ENCODE measurements at regions not wholly inside any gene's neighbourhood (a gene's known extent, or its start where the extent isn't known, plus 50 kb on each side); places are given as distances from the start of the nearest gene placed in this dataset.
"Not testable (repeated sequence)": the region's sequence is repeated elsewhere in the genome, so short reads cannot be mapped to it uniquely, and the experiment has no call there.

DNA sequence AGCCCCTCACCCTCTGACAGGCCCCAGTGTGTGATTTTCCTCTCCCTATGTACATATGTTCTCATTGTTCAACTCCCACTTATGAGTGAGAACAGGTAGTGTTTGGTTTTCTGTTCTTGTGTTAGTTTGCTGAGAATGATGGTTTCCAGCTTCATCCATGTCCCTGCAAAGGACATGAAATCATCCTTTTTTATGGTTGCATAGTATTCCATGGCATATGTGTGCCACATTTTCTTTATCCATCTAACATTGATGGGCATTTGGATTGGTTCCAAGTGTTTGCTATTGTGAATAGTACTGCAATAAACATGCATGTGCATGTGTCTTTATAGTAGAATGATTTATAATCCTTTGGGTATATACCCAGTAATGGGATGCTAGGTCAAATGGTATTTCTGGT lies 223.7 kb upstream of the VLDLR start:
- not testable (repeated sequence) for DNase-seq

GRCh38 chr9:2401746-2402145 lies 219.8 kb upstream of the VLDLR start:
- DNase-seq: not testable (repeated sequence)

GRCh38 chr9:2403701-2404100 lies 217.9 kb upstream of the VLDLR start:
- no peak for DNase-seq

DNA sequence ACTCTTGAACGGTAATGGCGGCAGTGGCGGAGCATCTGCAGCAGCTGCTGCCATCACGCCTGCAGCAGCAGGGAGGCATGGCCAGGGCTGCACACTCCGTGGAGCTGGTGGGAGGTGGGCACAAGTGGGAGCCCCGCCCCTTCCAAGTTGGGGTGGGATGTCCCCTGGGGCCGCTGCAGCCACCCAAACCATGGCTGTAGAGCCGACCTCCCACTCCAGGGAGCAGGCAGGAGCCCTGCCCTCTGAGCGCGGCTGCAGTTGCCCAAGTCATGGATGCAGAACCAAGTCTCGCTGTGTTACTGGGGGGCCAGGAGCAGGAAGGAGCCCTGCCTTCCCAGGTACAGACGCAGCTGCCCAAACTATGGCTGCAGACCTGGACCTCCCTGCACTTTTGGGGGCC lies 215.3 kb upstream of the VLDLR start:
- no peak for DNase-seq

- DNase-seq: no peak
Measured at GRCh38 chr9:2407450-2407849, 214.1 kb upstream of the VLDLR start.

DNA sequence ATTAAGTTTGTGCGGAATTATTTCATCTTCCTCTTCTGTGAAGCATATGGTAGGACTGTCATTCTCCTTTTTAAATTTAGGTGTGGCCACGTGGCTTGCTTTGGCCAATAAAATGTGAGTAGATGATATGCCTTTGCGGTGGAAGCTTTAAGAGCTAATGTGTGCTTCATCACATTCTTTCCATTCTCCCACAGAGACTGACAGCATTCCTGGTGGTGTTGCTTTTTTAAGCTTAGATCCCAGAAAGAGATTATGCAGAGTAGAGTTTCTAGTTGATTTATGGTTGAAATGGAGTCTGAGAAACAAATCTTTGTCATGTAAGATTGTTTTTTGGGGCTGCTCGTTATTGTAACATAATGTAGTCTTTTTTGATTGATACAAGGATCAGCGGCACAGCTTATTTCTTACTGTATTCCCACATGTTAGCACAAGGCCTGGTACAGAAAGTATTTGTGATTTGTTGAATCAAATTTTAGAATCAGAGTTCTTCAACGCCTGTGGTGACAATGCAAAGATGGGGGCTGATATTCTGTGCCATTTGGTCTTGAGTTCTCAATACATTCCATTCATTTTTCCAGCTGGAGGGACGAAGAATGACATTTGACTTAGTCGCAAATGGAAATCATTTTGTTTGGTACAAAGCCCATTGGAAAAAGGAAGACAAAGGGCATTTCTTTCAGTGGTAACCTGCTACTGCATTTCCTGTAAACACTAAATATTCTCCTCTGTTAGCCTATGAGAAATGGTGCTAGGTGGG lies 209.9 kb upstream of the VLDLR start:
- peak in 1 of 2 donors; percentile 3 for DNase-seq

- DNase-seq: no peak
Measured at GRCh38 chr9:2413160-2413805, 208.3 kb upstream of the VLDLR start.

DNA sequence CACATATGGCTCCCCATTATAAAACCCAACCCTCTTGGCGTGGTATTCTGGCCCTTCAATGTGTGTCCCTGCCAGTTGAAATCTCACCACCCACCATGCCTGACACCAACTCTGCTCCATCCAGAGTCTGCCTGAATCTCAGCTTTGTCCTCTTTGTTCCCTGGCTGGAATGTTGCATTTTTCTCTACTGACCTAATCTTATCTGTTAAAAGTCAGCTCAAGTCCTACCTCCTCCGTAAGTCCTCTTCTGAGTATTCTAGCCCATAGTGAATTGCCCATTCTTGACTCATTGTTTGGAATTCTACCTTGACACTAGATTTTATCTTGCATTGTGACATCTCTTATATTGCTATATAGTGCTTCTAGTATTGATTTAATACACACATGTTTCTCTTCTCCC lies 207.1 kb upstream of the VLDLR start:
- no peak for DNase-seq

DNA sequence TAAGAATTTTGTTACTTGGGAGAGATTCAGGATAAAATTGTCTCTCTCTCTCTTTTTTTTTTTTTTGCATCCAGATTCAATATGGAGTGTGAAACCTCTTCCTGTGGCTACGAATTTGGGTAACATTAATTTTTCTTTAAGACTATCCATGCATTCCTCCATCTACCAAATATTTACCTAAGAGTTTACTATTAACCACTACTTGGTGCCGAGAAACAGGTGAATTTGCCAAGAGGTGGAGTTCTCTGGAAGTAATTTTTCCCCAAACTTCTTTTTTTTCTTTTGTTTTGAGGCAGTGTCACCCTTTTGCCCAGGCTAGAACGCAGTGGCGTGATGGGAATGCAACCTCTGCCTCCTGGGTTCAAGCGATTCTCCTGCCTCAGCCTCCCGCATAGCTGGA lies 206.3 kb upstream of the VLDLR start:
- no peak for DNase-seq

DNA sequence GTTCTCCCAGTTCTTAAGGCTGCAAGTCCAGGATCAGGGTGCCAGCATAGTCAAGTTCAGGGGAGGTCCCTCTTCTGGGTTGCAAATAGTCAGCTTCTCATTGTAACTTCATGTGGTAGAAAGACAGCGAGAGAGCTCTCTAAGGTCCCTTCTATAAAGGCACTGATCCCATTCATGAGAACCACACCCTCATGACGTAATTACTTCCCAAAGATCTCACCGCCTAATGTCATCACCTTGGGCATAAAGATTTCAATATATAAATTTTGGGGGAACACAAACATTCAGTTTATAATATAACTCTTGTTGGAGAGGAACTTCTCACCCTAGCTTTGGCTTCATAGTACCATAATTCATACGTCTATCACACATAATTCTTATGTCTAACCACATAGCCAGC lies 203.9 kb upstream of the VLDLR start:
- no peak for DNase-seq

- peak in 1 of 2 donors; percentile 4 for DNase-seq
Measured at GRCh38 chr9:2418619-2419018, 203.0 kb upstream of the VLDLR start.

GRCh38 chr9:2419347-2419746 lies 202.2 kb upstream of the VLDLR start:
- no peak for DNase-seq

DNA sequence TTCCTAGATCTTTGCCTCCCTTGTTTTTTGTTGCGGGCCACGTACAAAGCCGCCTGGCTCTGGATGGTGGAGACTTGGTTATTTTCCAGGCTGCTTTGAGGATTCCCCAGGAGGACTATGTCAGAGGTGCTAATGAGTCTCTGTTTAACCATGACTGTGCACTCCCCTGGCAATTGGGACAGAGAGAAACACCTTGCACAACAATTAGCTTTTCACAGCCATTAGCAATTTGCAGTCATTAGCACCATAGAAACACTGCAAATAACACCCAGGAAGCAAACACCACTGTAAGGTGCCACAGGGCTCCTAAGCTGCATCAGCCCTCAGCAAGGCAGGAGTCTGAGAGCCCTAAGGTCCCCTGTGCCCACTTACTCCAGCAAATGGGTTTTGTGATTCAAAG lies 201.0 kb upstream of the VLDLR start:
- DNase-seq: no peak

GRCh38 chr9:2424619-2425033 lies 197.0 kb upstream of the VLDLR start:
- DNase-seq: no peak

- no peak for DNase-seq
Measured at GRCh38 chr9:2425676-2426075, 195.9 kb upstream of the VLDLR start.

- DNase-seq: no peak
Measured at GRCh38 chr9:2427120-2427891, 194.3 kb upstream of the VLDLR start.

- DNase-seq: no peak
Measured at GRCh38 chr9:2439957-2440356, 181.6 kb upstream of the VLDLR start.

GRCh38 chr9:2443933-2444332 lies 177.7 kb upstream of the VLDLR start:
- DNase-seq: not testable (repeated sequence)

GRCh38 chr9:2448193-2448738 lies 173.3 kb upstream of the VLDLR start:
- DNase-seq: no peak

DNA sequence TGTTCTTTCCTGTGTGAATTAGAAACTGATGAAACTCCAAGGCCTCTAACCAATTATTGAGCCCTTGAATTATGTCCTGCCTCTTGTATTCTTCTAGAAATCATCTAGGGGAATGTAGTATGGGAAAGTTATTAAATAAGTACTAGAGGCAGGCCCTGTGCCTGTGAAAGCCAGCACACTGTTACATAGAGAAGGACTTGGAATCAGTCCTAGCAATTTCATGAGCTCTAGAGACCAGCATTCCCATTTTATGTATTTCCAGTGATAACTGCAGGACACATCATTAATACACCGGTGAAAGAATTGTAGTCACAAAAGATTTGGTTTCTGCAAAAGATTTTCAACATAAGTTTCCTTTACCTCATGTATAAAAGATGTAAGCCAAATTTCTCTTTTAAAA lies 168.5 kb upstream of the VLDLR start:
- DNase-seq: no peak

DNA sequence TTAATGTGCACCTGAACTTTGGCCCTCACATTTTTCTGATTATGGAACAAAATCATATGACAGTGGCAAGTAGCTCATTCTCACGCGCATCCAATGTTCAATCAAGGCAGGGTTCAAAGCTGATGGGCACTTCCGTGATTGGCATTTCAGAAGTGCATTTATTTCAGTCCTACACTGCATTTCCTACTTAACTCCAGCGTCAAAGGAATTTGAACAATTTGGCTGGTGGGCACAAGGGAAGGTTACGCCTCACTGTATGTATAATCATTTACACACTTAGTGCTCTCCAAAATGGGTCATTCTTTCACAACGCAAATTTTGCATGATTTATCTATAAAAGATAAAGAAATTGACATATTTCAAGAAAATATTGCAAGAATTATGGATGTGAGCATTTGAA lies 167.9 kb upstream of the VLDLR start:
- no peak for DNase-seq

GRCh38 chr9:2459756-2460155 lies 161.8 kb upstream of the VLDLR start:
- DNase-seq: peak; percentile 30 to 68

DNA sequence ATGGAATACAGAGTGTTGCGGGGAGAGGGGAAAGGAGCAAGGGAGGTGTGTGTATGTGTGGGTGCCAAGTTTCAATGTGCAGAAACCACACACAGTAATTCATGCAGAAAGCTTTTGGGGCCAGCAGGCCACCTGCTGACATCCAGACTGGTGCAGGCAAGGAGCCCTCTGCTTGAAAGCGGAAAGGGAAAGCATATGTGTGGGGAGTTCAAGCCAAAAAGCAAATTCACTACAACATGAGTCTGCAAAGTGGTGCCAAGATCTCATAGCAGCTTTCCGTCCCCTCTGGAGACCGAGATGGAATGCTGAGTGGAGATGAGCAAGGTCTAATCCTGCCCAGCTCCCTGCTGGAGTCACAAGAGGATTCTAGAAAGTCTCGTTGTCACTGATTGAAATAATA lies 159.7 kb upstream of the VLDLR start:
- DNase-seq: no peak

DNA sequence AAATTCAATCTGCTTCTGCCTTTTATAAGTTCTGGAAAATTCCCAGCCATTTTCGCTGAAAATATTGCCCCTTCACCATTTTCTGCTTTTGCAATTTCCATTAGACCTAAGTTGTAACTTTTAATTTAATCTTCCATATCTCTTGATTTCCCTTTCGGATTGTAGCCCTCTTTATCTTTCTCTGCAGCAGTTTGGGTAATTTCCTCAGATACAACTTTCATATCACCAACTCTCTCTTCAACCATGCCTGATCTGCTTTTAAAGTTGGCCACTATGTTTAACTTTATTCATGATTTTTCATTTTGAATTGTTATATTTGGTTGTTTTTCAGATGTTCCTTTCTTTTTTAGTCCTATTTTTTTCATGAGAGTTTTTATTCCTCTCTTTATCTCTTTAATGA lies 157.0 kb upstream of the VLDLR start:
- no peak for DNase-seq

All from hippocampal formation (tissue), 2 donors.